CD4-positive, alpha-beta T cell (primary cell): ENCODE measurements at regions not wholly inside any gene's neighbourhood (a gene's known extent, or its start where the extent isn't known, plus 50 kb on each side); places are given as distances from the start of the nearest gene placed in this dataset.

ENCODE experiments used
- ATAC-seq: fragments of 200-7000 bp; cut with Tn5 transposase; one replicate; pipeline ENCODE4 v1.10.0; 2022; ENCODE audit warnings: mild to moderate bottlenecking; ENCODE audit not compliant: poor library complexity
- CTCF ChIA-PET: fragments of 350-600 bp; sonication (Branson Sonifier 250); formaldehyde crosslinking; loops from one replicate; lab custom pipeline; 2021; ENCODE audit warnings: antibody characterized with exemption, inconsistent platforms; lab: Charles Lee
- POLR2A ChIA-PET: fragments of 350-600 bp; sonication (Branson Sonifier 250); formaldehyde crosslinking; loops from one replicate; lab custom pipeline; 2021; ENCODE audit warnings: antibody characterized with exemption, inconsistent platforms; lab: Charles Lee
- DNase-seq, 14 experiments: peaks; one replicate each; pipeline ENCODE4 v3.0.0-alpha.2; 2013 to 2020; ENCODE audit warnings: mixed read lengths in 2 of 14
- H3K27ac ChIP-seq, 2 donors: one replicate each; pipeline versions ENCODE4 v1.5.1 to v1.7.0; 2013; ENCODE audit warnings: low read length in 2 of 2, low read depth in 1 of 2, mild to moderate bottlenecking in 1 of 2
- H3K27me3 ChIP-seq, 2 experiments: 1 replicate in 1 of 2; 2 replicates in 1 of 2; pipeline versions ENCODE4 v1.6.1 to v1.7.0; 2013; ENCODE audit warnings: low read length in 2 of 2, control low read depth in 1 of 2, mild to moderate bottlenecking in 1 of 2, moderate library complexity in 1 of 2; ENCODE audit not compliant: insufficient read depth in 2 of 2, control insufficient read depth in 1 of 2
- H3K36me3 ChIP-seq: one replicate; pipeline ENCODE4 v1.6.1; 2013; ENCODE audit warnings: low read length, control low read depth; ENCODE audit not compliant: insufficient read depth
- H3K4me1 ChIP-seq: one replicate; pipeline ENCODE4 v1.6.1; 2013; ENCODE audit warnings: low read length, control low read depth; ENCODE audit not compliant: insufficient read depth
- H3K4me3 ChIP-seq: one replicate; pipeline ENCODE4 v1.5.1; 2013; ENCODE audit warnings: mild to moderate bottlenecking, low read length, moderate library complexity
- H3K9me3 ChIP-seq, 2 experiments: 1 replicate in 1 of 2; 2 replicates in 1 of 2; pipeline versions ENCODE4 v1.6.1 to v1.7.0; 2013; ENCODE audit warnings: low read length in 2 of 2, mild to moderate bottlenecking in 2 of 2, control low read depth in 1 of 2, moderate library complexity in 1 of 2; ENCODE audit not compliant: control insufficient read depth in 1 of 2, insufficient read depth in 1 of 2
- H3K27ac Mint-ChIP-seq: one replicate; pipeline ENCODE4 v1.8.0; 2020; ENCODE audit warnings: mixed read lengths
- H3K27me3 Mint-ChIP-seq: one replicate; pipeline ENCODE4 v1.8.0; 2021; ENCODE audit warnings: mixed read lengths
- H3K36me3 Mint-ChIP-seq: one replicate; pipeline ENCODE4 v1.8.0; 2021; ENCODE audit warnings: low read depth, mixed read lengths
- H3K4me1 Mint-ChIP-seq: one replicate; pipeline ENCODE4 v1.8.0; 2021; ENCODE audit warnings: low read depth, mixed read lengths
- H3K4me3 Mint-ChIP-seq: one replicate; pipeline ENCODE4 v1.8.0; 2020; ENCODE audit warnings: mild to moderate bottlenecking, mixed read lengths
- H3K9me3 Mint-ChIP-seq: one replicate; pipeline ENCODE4 v1.8.0; 2020; ENCODE audit warnings: mixed read lengths
- intact Hi-C, 2 experiments: fragments of 100-400 bp; cut with DNase I in 1 of 2; cut with micrococcal nuclease in 1 of 2; formaldehyde crosslinking; loops; one replicate each; pipeline versions ENCODE4 v1.15.1 to v1.9.0; 2023 to 2025; cut with DNase I, micrococcal nuclease
- TF ChIP-seq, protein P1 (sequence below): fragments of 200-600 bp; IDR thresholded peaks from one replicate; pipeline ENCODE4 v1.8.0; 2022; ENCODE audit warnings: antibody characterized with exemption, mild to moderate bottlenecking

DNA sequence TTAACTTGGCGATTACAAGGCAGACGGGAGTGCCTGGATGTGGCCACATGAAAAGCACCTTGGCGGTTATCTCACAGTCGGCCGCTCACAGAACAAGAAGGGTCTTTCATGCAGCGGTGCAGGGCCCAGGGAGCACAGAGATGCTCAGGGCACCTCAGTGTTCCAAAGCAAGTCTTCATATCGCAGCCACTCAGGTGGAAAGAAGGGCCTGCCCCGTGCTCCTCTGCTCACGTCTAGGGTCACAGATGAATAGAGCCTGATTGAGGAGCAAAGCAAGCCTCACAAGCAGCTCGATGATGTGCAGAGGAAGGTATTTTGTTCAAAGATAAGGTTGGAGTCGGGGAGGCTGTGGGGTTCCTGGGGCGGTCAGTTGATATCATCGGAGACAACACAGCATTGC lies 297.8 kb downstream of the WDR11 start:
- POLR2A ChIA-PET: no interaction called here
- intact Hi-C loops: no loop called here
- Mint-ChIP-seq H3K27ac (no peak overlapping the region), H3K36me3 (no peaks in the 10 kb centered on the region), H3K4me3 (no peak overlapping the region), H3K9me3 (peaks cover 18% of the 10 kb centered on the region), H3K27me3 (peaks cover 7% of the 10 kb centered on the region), H3K4me1 (no peaks in the 10 kb centered on the region)
- H3K27ac ChIP-seq: no peak overlapping the region
- no peaks in the 10 kb centered on the region for H3K4me1 ChIP-seq
- ATAC-seq: no peak
- no peaks in the 10 kb centered on the region for H3K27me3 ChIP-seq
- H3K4me3 ChIP-seq: no peak overlapping the region
- CTCF ChIA-PET: no interaction called here
- H3K9me3 ChIP-seq: peaks cover 2 to 3% of the 10 kb centered on the region in 2 experiments
- H3K36me3 ChIP-seq: no peaks in the 10 kb centered on the region
- TF ChIP-seq, protein P1, sequence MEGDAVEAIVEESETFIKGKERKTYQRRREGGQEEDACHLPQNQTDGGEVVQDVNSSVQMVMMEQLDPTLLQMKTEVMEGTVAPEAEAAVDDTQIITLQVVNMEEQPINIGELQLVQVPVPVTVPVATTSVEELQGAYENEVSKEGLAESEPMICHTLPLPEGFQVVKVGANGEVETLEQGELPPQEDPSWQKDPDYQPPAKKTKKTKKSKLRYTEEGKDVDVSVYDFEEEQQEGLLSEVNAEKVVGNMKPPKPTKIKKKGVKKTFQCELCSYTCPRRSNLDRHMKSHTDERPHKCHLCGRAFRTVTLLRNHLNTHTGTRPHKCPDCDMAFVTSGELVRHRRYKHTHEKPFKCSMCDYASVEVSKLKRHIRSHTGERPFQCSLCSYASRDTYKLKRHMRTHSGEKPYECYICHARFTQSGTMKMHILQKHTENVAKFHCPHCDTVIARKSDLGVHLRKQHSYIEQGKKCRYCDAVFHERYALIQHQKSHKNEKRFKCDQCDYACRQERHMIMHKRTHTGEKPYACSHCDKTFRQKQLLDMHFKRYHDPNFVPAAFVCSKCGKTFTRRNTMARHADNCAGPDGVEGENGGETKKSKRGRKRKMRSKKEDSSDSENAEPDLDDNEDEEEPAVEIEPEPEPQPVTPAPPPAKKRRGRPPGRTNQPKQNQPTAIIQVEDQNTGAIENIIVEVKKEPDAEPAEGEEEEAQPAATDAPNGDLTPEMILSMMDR: no peak
- DNase-seq: no peak

DNA sequence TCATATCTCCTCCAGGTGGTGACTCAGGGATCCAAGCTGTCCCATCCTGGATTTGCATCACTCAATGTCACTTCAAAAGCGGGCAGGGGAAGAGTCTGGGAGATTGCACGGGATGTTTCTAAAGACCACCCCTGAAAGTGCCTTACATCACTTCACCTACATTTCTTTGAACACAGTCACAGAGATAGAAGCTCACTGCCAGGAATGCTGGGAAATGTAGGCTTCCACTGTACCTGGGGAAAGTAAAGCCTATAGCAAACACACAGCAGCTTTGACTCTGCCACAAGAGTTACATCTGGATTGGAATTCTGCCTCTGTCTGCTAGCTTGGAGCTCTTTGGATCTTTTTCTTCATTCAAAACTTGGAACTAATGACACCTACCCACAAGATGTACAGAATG lies 300.9 kb downstream of the WDR11 start:
- Histone ChIP-seq H3K9me3 (no peaks in the 10 kb centered on the region), H3K27me3 (no peaks in the 10 kb centered on the region), H3K4me1 (no peaks in the 10 kb centered on the region), H3K36me3 (no peaks in the 10 kb centered on the region), H3K4me3 (no peak overlapping the region), H3K27ac (no peak overlapping the region)
- Mint-ChIP-seq H3K27ac (no peak overlapping the region), H3K4me1 (no peaks in the 10 kb centered on the region), H3K9me3 (peaks cover 3% of the 10 kb centered on the region), H3K36me3 (no peaks in the 10 kb centered on the region), H3K4me3 (no peak overlapping the region), H3K27me3 (peaks cover 11% of the 10 kb centered on the region)
- ATAC-seq: no peak
- CTCF ChIA-PET: no interaction called here
- intact Hi-C loops: no loop called here
- no peak for DNase-seq
- POLR2A ChIA-PET: no interaction called here
- TF ChIP-seq, protein P1: no peak

DNA sequence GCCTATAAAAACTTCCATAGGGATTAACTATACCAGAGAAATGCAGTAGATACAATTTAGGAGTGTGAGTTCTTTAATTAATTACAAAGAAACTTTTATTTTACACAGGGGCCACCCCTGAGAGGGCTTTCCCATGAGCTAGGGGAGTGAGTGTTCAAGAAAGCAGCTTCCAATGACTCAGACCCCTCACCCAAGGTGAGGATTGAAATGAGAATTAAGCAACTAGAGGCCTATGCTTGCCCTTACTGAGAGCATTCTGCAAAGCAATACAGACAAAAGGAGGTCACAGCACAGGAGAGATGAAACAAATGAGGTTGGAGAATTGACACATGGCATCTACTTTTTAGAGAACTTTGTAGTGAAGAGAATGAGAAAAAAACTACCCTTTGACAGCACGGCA lies 301.8 kb downstream of the WDR11 start:
- DNase-seq (no peak), ATAC-seq (no peak)
- no peak overlapping the region for H3K4me3 Mint-ChIP-seq
- Histone ChIP-seq H3K27ac (no peak overlapping the region), H3K27me3 (no peaks in the 10 kb centered on the region), H3K9me3 (no peaks in the 10 kb centered on the region), H3K36me3 (no peaks in the 10 kb centered on the region), H3K4me3 (no peak overlapping the region), H3K4me1 (no peaks in the 10 kb centered on the region)
- ChIA-PET CTCF (no interaction called here), POLR2A (no interaction called here)
- H3K27ac Mint-ChIP-seq: no peak overlapping the region
- peaks cover 3% of the 10 kb centered on the region for H3K9me3 Mint-ChIP-seq
- H3K36me3 Mint-ChIP-seq: no peaks in the 10 kb centered on the region
- no peaks in the 10 kb centered on the region for H3K4me1 Mint-ChIP-seq
- TF ChIP-seq, protein P1: no peak
- peaks cover 11% of the 10 kb centered on the region for H3K27me3 Mint-ChIP-seq
- intact Hi-C loops: no loop called here
